ENCODE measurements at regions not wholly inside any gene's neighbourhood (a gene's known extent, or its start where the extent isn't known, plus 50 kb on each side); places are given as distances from the start of the nearest gene placed in this dataset.

DNA sequence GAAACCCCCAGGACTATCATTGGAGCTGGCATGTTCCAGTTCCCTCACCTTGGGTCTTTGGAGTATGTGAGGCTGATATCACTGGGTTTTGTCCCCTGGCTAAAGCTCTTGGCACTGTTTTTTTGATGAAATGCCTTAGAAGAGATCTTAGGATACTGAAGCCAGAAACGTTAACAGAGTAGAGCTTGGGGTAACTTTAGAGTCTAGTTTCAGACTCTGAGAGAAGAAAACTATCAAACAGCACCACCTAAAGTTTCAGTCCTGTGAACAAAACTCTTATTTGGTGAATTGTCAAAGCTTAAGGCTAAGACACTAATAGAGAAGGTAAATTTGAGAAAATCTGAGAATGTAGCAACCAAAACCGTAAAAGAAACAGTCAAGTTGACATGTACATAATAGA is 111.7 kb upstream of the PUM3 start:
- no peaks in the 10 kb centered on the region for H3K9me3 Mint-ChIP-seq
- no peak for DNase-seq
- ATAC-seq (replicated peaks in 1 of 4): no peak
- no peak overlapping the region for H3K27ac Mint-ChIP-seq
- CTCF ChIA-PET: no interaction called here
- WGBS (ENCODE audit: insufficient coverage): no CpG with 5 or more reads among the region's 2 CpGs
- no peak overlapping the region for H3K4me3 Mint-ChIP-seq
- Histone ChIP-seq H3K36me3 (ENCODE audit: control insufficient read depth in 2 of 2, extremely low read depth in 1 of 2, insufficient read depth in 1 of 2, low read length in 1 of 2) (no peaks in the 10 kb centered on the region), H3K27me3 (replicated peaks in 1 of 2; ENCODE audit: control insufficient read depth in 2 of 2, extremely low read depth in 1 of 2, insufficient read depth in 2 of 2, low read length in 1 of 2) (peaks cover 0 to 4% of the 10 kb centered on the region in 2 experiments), H3K9me3 (no peaks in the 10 kb centered on the region), H3K4me3 (ENCODE audit: control insufficient read depth in 1 of 2, extremely low read depth in 1 of 2, low read length in 1 of 2) (no peak overlapping the region), H3K27ac (ENCODE audit: low read length) (no peak overlapping the region), H3K4me1 (ENCODE audit: control insufficient read depth in 1 of 2, extremely low read depth in 1 of 2, insufficient read depth in 2 of 2, low read length in 2 of 2) (no peaks in the 10 kb centered on the region)
- no peaks in the 10 kb centered on the region for H3K36me3 Mint-ChIP-seq
- POLR2A ChIA-PET: no interaction called here
- H3K27me3 Mint-ChIP-seq: peaks cover 8 to 28% of the 10 kb centered on the region in 2 donors
- H3K4me1 Mint-ChIP-seq: no peaks in the 10 kb centered on the region

DNA sequence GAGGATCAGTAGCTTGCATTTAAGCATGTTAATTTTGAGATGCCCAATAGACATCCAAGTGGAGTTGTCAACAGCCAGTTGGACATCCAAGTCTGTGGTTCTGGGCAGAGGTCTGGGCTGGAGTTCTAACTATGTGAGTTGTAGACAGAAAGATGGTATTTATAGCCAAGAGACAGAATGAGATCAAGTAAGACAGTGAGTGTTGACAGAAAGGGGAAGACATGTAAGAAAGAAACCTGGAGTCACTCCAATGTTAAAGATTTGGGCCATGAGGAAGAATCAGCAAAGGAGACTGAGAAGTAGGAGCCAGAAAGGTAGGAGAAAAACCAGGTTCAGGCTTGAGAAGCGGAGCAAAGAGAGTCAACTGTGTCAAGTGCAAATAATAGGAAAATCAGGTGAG is 95.5 kb upstream of the PUM3 start:
- Histone ChIP-seq H3K27me3 (replicated peaks in 1 of 2; ENCODE audit: control insufficient read depth in 2 of 2, extremely low read depth in 1 of 2, insufficient read depth in 2 of 2, low read length in 1 of 2) (no peaks in the 10 kb centered on the region), H3K4me1 (ENCODE audit: control insufficient read depth in 1 of 2, extremely low read depth in 1 of 2, insufficient read depth in 2 of 2, low read length in 2 of 2) (no peaks in the 10 kb centered on the region), H3K27ac (ENCODE audit: low read length) (no peak overlapping the region), H3K4me3 (ENCODE audit: control insufficient read depth in 1 of 2, extremely low read depth in 1 of 2, low read length in 1 of 2) (no peak overlapping the region), H3K9me3 (no peaks in the 10 kb centered on the region), H3K36me3 (ENCODE audit: control insufficient read depth in 2 of 2, extremely low read depth in 1 of 2, insufficient read depth in 1 of 2, low read length in 1 of 2) (no peaks in the 10 kb centered on the region)
- ATAC-seq (replicated peaks in 1 of 4) (no peak), DNase-seq (no peak)
- no peaks in the 10 kb centered on the region for H3K4me1 Mint-ChIP-seq
- POLR2A ChIA-PET: no interaction called here
- H3K27ac Mint-ChIP-seq: no peak overlapping the region
- WGBS (ENCODE audit: insufficient coverage): no CpG with 5 or more reads among the region's 1 CpG
- peaks cover 8 to 13% of the 10 kb centered on the region in 2 donors for H3K27me3 Mint-ChIP-seq
- peaks cover 0 to 7% (median 0%) of the 10 kb centered on the region in 3 donors for H3K9me3 Mint-ChIP-seq
- H3K36me3 Mint-ChIP-seq: no peaks in the 10 kb centered on the region
- CTCF ChIA-PET: no interaction called here
- no peak overlapping the region for H3K4me3 Mint-ChIP-seq

DNA sequence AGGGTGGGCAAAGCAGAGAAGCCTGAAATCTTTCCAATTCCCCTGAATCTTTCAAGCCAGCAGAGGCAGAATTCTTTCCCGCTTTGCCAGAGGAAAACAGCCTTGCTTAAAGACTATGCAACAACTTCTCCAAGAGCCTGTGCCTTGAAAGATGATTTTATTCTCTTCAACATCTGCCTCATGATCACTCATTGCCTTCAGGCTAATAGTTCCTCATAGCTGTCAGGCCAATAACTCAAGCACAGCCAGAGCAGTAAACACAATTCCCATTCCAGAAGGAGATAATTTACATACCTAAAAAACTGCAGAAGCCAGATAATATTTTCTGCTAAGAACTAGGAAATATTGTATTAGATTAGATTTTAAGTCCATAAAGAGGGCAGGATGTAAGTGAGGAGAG is 92.3 kb upstream of the PUM3 start:
- Histone ChIP-seq H3K9me3 (no peaks in the 10 kb centered on the region), H3K36me3 (ENCODE audit: control insufficient read depth in 2 of 2, extremely low read depth in 1 of 2, insufficient read depth in 1 of 2, low read length in 1 of 2) (no peaks in the 10 kb centered on the region), H3K4me3 (ENCODE audit: control insufficient read depth in 1 of 2, extremely low read depth in 1 of 2, low read length in 1 of 2) (no peak overlapping the region), H3K27me3 (replicated peaks in 1 of 2; ENCODE audit: control insufficient read depth in 2 of 2, extremely low read depth in 1 of 2, insufficient read depth in 2 of 2, low read length in 1 of 2) (peaks cover 0 to 5% of the 10 kb centered on the region in 2 experiments), H3K4me1 (ENCODE audit: control insufficient read depth in 1 of 2, extremely low read depth in 1 of 2, insufficient read depth in 2 of 2, low read length in 2 of 2) (no peaks in the 10 kb centered on the region), H3K27ac (ENCODE audit: low read length) (no peak overlapping the region)
- no peak for DNase-seq
- Mint-ChIP-seq H3K36me3 (no peaks in the 10 kb centered on the region), H3K27me3 (peaks cover 4 to 9% of the 10 kb centered on the region in 2 donors), H3K4me1 (no peaks in the 10 kb centered on the region), H3K4me3 (no peak overlapping the region), H3K9me3 (peaks cover 0 to under 1% (median 0%) of the 10 kb centered on the region in 3 donors), H3K27ac (no peak overlapping the region)
- no peak for ATAC-seq (replicated peaks in 1 of 4)
- ChIA-PET POLR2A (no interaction called here), CTCF (no interaction called here)
- WGBS (ENCODE audit: insufficient coverage): no CpG with 5 or more reads among the region's 1 CpG

DNA sequence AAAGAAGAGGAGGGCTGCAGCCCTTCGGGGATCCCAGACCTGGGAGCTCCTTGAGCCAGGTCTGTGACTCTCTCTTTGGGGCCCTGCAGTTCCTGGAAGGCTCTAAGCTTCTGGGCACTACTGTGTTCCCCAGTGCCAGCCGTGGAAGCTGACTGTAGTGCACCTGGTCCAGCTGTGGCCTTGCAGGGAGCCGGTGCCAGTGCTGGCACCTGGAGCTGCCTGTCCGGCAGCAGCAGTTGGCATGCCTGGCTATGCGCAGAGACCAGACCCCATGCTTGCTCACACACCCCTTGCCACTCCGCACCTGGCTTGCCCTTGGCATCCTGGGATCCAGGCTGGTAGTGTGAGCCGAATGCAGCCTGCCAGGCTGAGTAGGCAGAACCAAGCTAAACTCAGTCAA is 91.0 kb upstream of the PUM3 start:
- Mint-ChIP-seq H3K27me3 (peaks cover 4 to 9% of the 10 kb centered on the region in 2 donors), H3K27ac (no peak overlapping the region), H3K4me3 (no peak overlapping the region), H3K9me3 (no peaks in the 10 kb centered on the region), H3K4me1 (no peaks in the 10 kb centered on the region), H3K36me3 (no peaks in the 10 kb centered on the region)
- Histone ChIP-seq H3K36me3 (ENCODE audit: control insufficient read depth in 2 of 2, extremely low read depth in 1 of 2, insufficient read depth in 1 of 2, low read length in 1 of 2) (no peaks in the 10 kb centered on the region), H3K4me1 (ENCODE audit: control insufficient read depth in 1 of 2, extremely low read depth in 1 of 2, insufficient read depth in 2 of 2, low read length in 2 of 2) (no peaks in the 10 kb centered on the region), H3K27ac (ENCODE audit: low read length) (no peak overlapping the region), H3K4me3 (ENCODE audit: control insufficient read depth in 1 of 2, extremely low read depth in 1 of 2, low read length in 1 of 2) (no peak overlapping the region), H3K9me3 (no peaks in the 10 kb centered on the region), H3K27me3 (replicated peaks in 1 of 2; ENCODE audit: control insufficient read depth in 2 of 2, extremely low read depth in 1 of 2, insufficient read depth in 2 of 2, low read length in 1 of 2) (peaks cover 0 to 5% of the 10 kb centered on the region in 2 experiments)
- ATAC-seq (replicated peaks in 1 of 4) (no peak), DNase-seq (no peak)
- CTCF ChIA-PET: no interaction called here
- WGBS (ENCODE audit: insufficient coverage): 82% methylated on average over 7 of the region's 7 CpGs
- POLR2A ChIA-PET: no interaction called here

DNA sequence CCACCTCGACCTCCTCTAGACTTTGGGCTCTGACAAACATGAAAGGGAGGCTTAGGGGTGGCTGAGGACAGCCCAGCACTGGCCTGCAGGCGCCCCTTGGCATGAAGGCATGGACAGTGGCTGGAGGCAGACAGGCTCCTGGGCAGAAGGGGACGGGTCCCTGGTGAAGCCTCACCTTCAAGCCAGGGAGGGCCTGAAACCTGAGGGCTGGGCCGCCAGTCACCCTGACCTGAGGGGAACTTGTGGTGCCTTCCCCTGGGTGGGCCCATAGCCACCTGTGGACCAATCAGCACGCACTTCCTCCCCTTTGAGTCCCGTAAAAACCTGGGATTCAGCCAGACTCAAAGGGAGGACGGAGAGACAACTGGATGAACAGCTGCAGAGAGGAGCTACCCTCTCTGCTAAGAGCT is 90.4 kb upstream of the PUM3 start:
- CTCF ChIA-PET: no interaction called here

DNA sequence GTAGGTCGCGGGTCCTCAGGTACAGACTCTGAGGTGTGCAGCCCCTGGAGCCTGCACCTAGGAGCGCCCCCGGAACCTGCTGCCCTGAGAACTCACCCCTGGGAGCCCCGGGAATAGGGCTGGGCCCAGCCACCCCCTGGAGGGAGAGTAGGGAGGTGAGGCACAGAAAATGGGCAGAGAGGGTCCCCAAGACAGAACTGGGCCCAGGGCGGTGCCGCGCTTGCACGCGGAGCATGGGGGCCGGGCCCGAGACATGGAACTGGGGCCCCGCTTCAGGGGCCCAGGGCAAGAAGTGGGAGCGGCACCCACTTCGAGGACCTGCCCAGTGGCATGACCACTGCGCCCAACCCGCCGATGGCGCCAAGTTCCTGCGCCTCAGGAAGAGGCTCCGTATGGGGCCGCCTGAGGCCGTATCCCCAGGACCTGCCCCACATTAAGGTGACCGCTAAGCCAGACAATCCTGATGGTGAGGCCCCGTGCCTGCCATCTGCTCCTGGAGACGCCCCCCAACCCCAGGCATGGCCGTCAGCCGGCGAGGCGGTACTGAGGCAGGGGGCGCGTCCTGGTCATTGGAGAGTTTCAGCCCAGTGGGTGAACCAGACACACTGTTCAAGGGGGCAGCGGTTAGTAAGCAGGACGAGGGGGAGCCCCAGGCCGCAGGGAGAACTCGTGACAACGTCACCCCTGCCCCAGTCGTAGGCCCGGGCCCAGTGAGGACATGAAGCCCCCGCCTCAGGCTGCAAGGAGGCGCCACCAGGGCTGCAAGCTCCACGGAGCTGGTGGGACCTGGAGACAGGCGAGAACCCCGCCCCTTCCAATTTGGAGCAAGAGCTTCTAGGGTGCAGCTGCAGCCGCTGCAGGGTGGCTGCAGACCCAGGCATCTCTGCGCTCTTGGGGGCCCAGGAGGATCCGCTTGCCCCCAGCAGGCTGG is 89.5 kb upstream of the PUM3 start:
- DNase-seq (no peak), ATAC-seq (replicated peaks in 1 of 4) (no peak)
- H3K27me3 Mint-ChIP-seq: peaks cover 2 to 7% of the 10 kb centered on the region in 2 donors
- WGBS (ENCODE audit: insufficient coverage): 95% methylated on average over 47 of the region's 47 CpGs
- no peaks in the 10 kb centered on the region for H3K4me1 Mint-ChIP-seq
- H3K9me3 ChIP-seq: no peaks in the 10 kb centered on the region
- H3K27ac Mint-ChIP-seq: no peak overlapping the region
- no peaks in the 10 kb centered on the region for H3K36me3 ChIP-seq (ENCODE audit: control insufficient read depth in 2 of 2, extremely low read depth in 1 of 2, insufficient read depth in 1 of 2, low read length in 1 of 2)
- peaks cover 0 to 5% of the 10 kb centered on the region in 2 experiments for H3K27me3 ChIP-seq (replicated peaks in 1 of 2; ENCODE audit: control insufficient read depth in 2 of 2, extremely low read depth in 1 of 2, insufficient read depth in 2 of 2, low read length in 1 of 2)
- ChIA-PET POLR2A (no interaction called here), CTCF (no interaction called here)
- H3K4me1 ChIP-seq (ENCODE audit: control insufficient read depth in 1 of 2, extremely low read depth in 1 of 2, insufficient read depth in 2 of 2, low read length in 2 of 2): no peaks in the 10 kb centered on the region
- H3K27ac ChIP-seq (ENCODE audit: low read length): no peak overlapping the region
- no peaks in the 10 kb centered on the region for H3K9me3 Mint-ChIP-seq
- no peak overlapping the region for H3K4me3 Mint-ChIP-seq
- no peak overlapping the region for H3K4me3 ChIP-seq (ENCODE audit: control insufficient read depth in 1 of 2, extremely low read depth in 1 of 2, low read length in 1 of 2)
- H3K36me3 Mint-ChIP-seq: no peaks in the 10 kb centered on the region

More for the DNA sequence above, 90.4 kb upstream of the PUM3 start:
- Histone ChIP-seq H3K4me3 (ENCODE audit: control insufficient read depth in 1 of 2, extremely low read depth in 1 of 2, low read length in 1 of 2) (no peak overlapping the region), H3K9me3 (no peaks in the 10 kb centered on the region), H3K27ac (ENCODE audit: low read length) (no peak overlapping the region), H3K27me3 (replicated peaks in 1 of 2; ENCODE audit: control insufficient read depth in 2 of 2, extremely low read depth in 1 of 2, insufficient read depth in 2 of 2, low read length in 1 of 2) (peaks cover 0 to 5% of the 10 kb centered on the region in 2 experiments), H3K36me3 (ENCODE audit: control insufficient read depth in 2 of 2, extremely low read depth in 1 of 2, insufficient read depth in 1 of 2, low read length in 1 of 2) (no peaks in the 10 kb centered on the region), H3K4me1 (ENCODE audit: control insufficient read depth in 1 of 2, extremely low read depth in 1 of 2, insufficient read depth in 2 of 2, low read length in 2 of 2) (no peaks in the 10 kb centered on the region)
- Mint-ChIP-seq H3K4me3 (no peak overlapping the region), H3K4me1 (no peaks in the 10 kb centered on the region), H3K36me3 (no peaks in the 10 kb centered on the region), H3K27me3 (peaks cover 4 to 5% of the 10 kb centered on the region in 2 donors), H3K27ac (no peak overlapping the region), H3K9me3 (no peaks in the 10 kb centered on the region)
- 63% methylated on average over 6 of the region's 7 CpGs for WGBS (ENCODE audit: insufficient coverage)
- POLR2A ChIA-PET: no interaction called here
- ATAC-seq (replicated peaks in 1 of 4): no peak
- DNase-seq: no peak

Data from T-cell (primary cell).